NCI-H526 treated with DMSO at 0.1 percent for 48 hours (cell line): ENCODE measurements at regions not wholly inside any gene's neighbourhood (a gene's known extent, or its start where the extent isn't known, plus 50 kb on each side); places are given as distances from the start of the nearest gene placed in this dataset.

Source experiments
- DNase-seq: peaks from one replicate; lab custom pipeline; 2025; lab: John Stamatoyannopoulos, UW

DNA sequence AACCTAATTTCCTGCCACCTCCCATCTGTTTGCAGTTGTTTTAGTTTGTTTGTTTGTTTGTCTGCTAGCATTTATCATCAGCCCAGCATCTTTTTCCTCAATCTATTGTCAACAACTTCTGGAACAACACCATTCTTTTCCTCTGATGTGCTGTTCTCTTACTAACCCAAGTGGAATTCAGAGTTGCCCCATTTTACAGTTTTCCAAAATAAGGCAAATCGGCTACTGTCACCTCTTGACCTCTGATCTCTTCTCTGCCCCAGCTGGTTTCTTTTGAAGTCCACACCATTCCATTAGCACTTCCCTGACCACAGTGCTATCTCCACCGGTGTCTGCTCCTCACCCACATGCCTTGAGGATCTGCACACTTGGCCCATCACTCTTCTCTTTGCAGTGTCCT is 102.4 kb downstream of the EFNB2 start:
- DNase-seq = no peak

DNA sequence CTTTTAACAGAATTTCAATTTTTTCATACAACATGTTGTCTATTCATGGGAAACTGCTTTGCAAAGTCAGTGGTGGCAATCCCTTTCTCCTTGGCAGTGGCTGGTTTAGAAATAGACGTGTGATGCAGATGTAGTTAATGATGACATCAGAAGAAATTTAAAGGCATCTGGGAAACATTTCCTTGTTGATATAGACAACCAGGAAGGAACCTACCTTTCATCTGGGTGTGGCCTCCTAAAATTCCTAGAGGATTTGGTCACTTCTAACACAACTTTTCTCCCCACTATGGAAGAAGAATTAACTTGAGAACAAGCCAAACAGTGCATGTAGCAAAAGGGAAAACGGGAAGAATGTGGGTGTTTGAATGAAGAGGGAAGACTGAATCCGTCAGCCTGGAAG is 102.8 kb downstream of the EFNB2 start:
- no peak for DNase-seq

- DNase-seq = no peak
These were observed 108.6 kb downstream of the EFNB2 start for GRCh38 chr13:106426909-106427308.

GRCh38 chr13:106425661-106426060 is 109.8 kb downstream of the EFNB2 start:
- DNase-seq = no peak

GRCh38 chr13:106424805-106425204 is 110.7 kb downstream of the EFNB2 start:
- DNase-seq = no peak

- no peak for DNase-seq
These were observed 111.9 kb downstream of the EFNB2 start for GRCh38 chr13:106423530-106423929.

DNA sequence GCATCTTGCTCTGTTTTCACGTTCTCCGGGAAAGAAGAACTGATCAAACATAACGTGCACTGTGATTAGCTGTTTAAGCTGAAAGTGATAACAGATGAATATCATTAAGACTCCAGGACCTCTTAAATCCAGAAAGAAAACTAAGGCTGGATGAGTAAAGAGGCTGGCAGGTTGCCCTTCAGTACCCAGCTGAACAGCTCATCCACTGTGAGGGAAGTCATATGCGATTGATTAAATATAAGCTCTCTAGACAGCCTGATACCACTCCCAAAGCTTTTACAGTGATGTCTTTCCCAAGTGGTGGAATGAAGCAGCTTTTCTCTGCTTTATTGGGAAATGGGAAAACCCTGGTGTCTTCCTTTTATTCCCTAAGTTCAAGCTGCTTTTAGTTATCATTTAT is 116.9 kb downstream of the EFNB2 start:
- no peak for DNase-seq

GRCh38 chr13:106417467-106418110 is 117.9 kb downstream of the EFNB2 start:
- DNase-seq = no peak

DNA sequence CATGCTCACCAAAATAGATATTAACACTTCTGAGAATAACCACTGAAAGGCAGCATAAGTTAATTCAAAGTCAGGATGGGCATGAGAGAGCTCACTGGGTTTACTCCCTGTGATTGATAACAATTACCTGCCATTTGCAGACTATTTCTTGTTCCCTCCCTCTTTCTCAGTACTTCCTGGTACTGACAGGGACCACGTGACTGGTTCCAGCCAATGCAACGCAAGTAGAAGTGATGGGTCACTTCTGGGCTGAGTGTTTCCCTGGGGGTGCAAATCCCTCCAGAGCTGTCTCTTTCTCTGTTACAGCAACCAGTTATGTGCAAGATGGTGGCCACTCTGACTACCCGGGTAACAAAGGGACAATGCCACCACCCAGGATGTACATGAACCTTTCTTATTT is 118.8 kb downstream of the EFNB2 start:
- DNase-seq = no peak

GRCh38 chr13:106415971-106416370 is 119.5 kb downstream of the EFNB2 start:
- no peak for DNase-seq

GRCh38 chr13:106415442-106415841 is 120.0 kb downstream of the EFNB2 start:
- no peak for DNase-seq

DNA sequence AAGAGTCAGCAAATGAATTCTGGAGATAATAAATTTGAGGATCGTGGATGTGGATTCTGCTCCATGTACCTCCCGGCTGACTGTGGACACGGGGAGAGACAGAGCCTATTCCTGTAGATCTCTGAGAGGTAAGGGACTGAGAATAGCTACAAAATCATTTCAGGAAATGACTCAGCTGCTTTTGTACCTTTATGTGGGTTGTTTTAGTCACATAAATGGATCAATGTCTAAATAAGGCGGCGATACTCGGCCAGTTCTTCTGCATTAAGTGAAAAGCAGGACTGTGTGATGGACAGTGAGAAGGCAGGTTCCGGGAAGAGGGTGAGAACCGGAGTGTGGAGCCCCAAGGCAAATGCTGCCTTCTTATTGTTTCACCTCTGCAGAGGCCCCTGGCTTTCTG is 128.1 kb downstream of the EFNB2 start:
- DNase-seq = no peak

- no peak for DNase-seq
These were observed 129.7 kb downstream of the EFNB2 start for GRCh38 chr13:106405731-106406130.

DNA sequence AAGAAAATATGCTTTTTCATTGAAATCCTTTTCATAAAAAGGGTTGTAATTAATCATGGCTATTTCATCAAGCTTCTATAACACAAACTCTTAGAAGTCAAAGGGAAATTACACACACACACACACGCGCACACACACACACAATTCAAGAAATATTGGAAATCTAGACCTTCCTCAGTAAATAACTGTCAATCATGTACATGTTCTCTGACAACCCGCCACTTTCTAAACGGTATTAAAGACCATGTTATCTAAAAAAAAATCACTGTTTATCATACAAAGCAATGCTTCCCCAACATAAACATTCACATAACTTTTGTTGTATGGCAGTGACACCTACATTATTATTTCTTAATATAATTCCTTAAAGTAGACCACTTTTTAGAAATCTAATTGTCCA is 132.2 kb downstream of the EFNB2 start:
- DNase-seq = no peak

- no peak for DNase-seq
These were observed 132.6 kb downstream of the EFNB2 start for GRCh38 chr13:106402866-106403265.

DNA sequence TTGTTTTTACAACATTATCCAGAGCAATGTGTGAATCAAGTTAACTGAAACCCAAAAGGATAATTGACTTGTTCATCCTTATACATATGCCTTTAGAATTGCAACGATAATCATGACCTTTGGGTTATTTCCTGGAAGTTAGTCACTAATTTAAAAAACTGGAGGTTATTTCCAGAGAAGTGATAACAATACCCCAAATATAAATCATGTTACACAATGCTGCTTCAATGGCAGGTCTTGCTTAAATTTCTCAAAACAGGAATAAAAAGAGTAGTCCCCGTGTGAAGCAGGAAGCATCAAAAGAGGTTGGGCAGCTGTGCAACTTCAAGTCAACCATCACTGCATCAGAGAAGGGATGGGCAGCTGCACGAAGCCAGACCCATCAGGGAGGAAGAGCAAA is 134.4 kb downstream of the EFNB2 start:
- DNase-seq = no peak

- DNase-seq = no peak
These were observed 135.2 kb downstream of the EFNB2 start for GRCh38 chr13:106400289-106400688.

DNA sequence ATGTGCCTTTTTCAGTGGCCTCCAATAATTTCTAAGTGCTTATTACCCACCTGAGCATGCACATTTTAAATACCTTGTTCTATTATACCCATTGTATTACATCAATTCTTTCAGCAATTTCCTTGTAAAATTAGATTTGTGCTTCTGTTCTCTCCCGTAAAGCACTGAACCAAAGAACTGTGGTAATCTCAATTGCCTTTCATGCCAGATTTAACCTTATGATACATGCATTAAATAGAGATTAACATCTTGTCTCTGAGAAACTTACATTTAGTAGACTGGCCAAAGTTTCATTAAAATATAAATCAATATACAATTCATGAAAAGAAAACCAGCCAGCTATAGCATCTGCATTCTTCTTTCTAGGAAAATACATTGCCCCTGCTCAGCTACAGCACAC is 137.2 kb downstream of the EFNB2 start:
- no peak for DNase-seq

DNA sequence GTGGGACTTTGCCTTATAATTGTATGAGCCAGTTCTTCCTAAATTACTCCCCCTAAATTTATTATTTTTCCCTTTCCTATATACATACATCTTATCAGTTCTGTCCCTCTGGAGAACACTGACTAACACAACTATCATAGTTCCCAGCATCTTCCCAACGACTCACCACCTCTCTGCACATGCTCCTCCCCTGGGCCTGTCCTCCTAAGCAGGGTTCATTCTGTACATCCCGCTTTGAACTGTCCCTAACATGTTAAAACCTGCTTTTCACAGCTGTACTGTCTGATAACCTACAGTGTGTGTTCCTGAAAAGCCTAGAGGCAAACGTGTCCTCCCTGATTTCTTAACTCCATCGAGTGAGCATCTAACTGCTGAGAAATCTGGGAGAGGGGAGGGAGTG is 141.7 kb downstream of the EFNB2 start:
- DNase-seq = no peak

DNA sequence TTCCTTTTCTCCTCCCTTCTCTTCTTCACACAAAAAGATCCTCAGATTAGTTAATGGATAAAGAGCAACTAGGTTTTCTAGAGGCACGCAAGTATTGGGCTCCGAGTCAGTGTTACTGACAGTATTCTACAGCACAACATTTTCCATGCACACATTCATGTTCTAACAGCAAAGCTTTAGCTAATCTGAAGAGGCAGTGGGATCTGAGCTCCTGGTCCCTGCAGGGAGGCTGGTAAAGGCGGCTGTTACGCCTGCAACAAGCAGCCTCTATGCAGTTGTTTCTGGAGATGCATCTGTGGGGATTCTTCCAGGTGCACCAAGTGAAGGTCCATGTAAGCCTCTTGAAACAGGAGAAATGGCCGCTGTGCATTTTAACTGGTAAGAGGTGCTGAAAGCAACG is 143.8 kb downstream of the EFNB2 start:
- no peak for DNase-seq

GRCh38 chr13:106391271-106391670 is 144.2 kb downstream of the EFNB2 start:
- DNase-seq = no peak

DNA sequence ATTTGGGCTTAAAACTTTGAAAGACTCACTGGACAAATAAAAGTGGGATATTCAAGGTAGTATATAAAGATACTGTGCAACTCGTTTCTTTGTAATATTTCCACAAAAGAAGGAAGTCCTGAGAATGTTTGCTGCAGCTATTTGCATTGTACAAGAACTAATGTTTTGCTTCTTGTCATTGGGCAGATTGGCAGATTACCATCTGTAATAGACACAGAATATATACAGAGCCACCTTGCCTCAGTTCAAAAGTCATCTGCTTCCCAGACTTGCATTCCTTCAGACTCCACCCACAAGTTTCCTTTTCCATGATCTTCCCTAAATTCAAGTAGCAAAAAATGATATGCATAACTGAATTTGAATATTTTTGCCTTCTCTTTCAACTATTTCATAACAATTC is 145.1 kb downstream of the EFNB2 start:
- peak; percentile 11 for DNase-seq

DNA sequence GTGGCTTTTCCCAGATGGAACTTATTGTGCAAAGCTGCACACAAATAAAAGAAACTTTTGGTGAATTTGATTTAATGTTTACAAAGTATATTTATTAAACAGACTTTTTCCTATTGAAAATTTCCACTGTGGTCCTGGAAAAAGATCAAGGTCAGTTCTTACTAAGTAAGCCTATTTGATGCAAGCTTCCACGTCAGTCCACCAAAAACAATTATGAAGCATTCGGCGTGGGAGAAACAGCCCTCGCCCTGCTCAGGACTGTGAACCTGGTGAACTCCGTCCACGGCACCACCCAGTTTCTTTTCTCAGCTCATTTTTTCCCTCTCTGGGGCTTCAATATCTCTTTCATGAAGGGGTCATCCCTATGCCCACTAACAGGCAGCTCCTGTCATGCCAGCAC is 149.8 kb downstream of the EFNB2 start:
- DNase-seq = no peak

DNA sequence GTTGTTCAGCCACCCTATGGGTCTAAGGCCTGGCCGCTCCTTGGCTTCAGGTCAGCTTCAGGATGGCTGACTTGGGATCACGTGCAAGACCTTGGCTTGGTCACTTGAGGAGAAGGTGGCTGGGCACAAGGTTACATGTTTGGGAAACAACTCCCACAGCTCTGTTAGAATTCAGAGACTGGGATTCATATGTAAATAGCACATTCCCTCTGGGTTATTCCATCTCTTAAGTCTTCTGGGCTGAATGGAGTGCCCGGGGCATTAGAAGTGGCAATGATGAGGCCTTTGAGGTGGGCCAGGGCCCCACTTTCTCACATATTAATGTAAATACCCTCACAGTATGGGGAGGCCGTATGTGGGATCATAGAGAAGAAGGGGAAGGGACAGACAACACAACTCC is 150.9 kb downstream of the EFNB2 start:
- DNase-seq = no peak

- DNase-seq = no peak
These were observed 151.7 kb downstream of the EFNB2 start for GRCh38 chr13:106383791-106384190.
